ENCODE measurements at regions not wholly inside any gene's neighbourhood (a gene's known extent, or its start where the extent isn't known, plus 50 kb on each side); places are given as distances from the start of the nearest gene placed in this dataset.

DNA sequence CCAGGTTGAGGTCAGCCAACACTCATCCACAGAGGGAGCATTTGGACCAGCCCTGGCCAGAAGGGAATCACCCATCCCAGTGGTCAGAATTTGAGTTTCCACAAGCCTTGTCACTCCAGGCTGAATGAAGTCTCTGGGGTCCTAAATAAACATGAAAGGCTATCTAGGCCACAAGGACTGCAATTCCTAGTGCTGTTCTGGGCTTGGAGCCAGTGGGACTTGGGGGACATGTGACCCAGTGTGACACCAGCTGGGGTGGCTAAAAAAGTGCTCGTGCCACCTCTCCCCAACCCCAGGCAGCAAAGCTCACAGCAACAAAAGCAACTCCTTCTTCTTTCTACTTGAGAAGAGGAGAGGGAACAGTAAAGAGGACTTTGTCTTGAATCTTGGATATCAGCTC is 91.7 kb downstream of the MDH1 start:
- Histone ChIP-seq H3K27me3 (no peaks in the 10 kb centered on the region), H3K4me1 (no peaks in the 10 kb centered on the region), H3K4me3 (ENCODE audit: low read depth, low read length) (no peak overlapping the region), H3K36me3 (no peaks in the 10 kb centered on the region), H3K9me3 (no peaks in the 10 kb centered on the region)
- TF ChIP-seq, protein P1, sequence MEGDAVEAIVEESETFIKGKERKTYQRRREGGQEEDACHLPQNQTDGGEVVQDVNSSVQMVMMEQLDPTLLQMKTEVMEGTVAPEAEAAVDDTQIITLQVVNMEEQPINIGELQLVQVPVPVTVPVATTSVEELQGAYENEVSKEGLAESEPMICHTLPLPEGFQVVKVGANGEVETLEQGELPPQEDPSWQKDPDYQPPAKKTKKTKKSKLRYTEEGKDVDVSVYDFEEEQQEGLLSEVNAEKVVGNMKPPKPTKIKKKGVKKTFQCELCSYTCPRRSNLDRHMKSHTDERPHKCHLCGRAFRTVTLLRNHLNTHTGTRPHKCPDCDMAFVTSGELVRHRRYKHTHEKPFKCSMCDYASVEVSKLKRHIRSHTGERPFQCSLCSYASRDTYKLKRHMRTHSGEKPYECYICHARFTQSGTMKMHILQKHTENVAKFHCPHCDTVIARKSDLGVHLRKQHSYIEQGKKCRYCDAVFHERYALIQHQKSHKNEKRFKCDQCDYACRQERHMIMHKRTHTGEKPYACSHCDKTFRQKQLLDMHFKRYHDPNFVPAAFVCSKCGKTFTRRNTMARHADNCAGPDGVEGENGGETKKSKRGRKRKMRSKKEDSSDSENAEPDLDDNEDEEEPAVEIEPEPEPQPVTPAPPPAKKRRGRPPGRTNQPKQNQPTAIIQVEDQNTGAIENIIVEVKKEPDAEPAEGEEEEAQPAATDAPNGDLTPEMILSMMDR (IDR thresholded peaks at IDR 0.05; ENCODE audit: low read depth, low read length) = no peak
- DNase-seq = no peak

DNA sequence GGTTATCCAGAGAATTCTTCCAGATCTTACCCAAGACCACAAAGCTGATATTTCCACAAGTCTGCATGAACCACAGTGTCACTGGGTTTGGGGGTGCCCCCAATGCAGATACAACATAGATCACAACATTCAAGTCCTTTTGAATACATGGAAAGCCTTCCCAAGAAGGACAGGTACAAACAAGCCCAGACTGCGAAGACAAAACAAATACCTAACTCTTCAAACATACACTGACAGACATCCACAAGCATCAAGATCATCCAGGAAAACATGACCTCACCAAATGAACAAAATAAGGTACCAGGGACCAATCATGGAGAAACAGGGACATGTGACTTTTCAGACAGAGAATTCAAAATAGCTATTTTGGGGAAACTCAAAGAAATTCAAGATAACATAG is 93.1 kb downstream of the MDH1 start:
- Histone ChIP-seq H3K36me3 (no peaks in the 10 kb centered on the region), H3K9me3 (no peaks in the 10 kb centered on the region), H3K27me3 (no peaks in the 10 kb centered on the region), H3K4me1 (no peaks in the 10 kb centered on the region), H3K4me3 (ENCODE audit: low read depth, low read length) (no peak overlapping the region)
- no peak for DNase-seq
- TF ChIP-seq, protein P1 (IDR thresholded peaks at IDR 0.05; ENCODE audit: low read depth, low read length) = no peak

DNA sequence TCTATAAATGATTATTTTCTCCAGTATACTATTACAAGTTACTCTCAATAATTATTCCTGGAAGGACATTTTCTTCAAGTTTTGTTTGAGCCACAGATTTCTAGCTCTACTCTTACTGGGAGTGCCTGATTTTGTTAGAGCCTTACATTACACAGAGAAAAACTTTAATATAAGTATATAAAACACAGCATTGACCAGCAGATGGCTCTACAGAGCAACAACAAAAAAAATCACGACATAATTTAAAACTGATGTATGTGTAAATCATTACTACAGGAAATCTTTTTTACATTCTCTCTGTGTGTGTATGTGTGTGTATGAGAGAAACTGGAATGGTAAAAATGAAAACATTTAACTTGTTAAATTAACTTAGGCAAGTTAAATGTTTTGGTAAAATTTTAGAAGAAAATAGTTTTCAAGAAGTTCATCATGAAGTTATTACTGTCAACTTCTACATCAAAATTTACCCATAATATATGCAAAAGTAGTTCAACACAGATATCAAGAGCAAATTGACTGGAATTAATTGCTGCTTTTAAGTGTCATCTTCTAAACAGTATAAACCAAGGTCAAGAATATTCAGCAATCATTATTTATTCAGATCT is 103.3 kb downstream of the MDH1 start:
- TF ChIP-seq, protein P1 (IDR thresholded peaks at IDR 0.05; ENCODE audit: low read depth, low read length) = peak; percentile 41
- Histone ChIP-seq H3K36me3 (no peaks in the 10 kb centered on the region), H3K4me3 (ENCODE audit: low read depth, low read length) (no peak overlapping the region), H3K9me3 (no peaks in the 10 kb centered on the region), H3K27me3 (no peaks in the 10 kb centered on the region), H3K4me1 (no peaks in the 10 kb centered on the region)
- peak; percentile 5 for DNase-seq

DNA sequence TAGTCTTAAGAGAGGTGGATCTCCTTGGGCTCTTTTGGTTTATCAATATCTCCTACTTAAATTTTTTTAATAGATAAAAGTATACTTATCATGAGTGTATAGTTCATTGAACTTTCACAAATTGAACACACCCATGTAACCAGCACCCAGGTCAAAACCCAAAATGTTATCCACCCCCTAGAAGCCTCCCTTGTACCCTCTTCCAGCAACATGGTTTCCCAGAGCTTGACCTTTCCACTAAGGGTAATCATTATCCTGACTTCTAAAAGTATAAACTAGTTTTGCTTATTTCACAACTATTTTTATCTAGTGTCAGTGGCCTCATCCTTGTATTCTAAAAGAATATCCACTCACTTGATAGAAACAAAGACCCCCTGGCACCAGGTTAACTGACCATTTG is 106.8 kb downstream of the MDH1 start:
- DNase-seq = no peak
- H3K4me3 ChIP-seq (ENCODE audit: low read depth, low read length) = no peak overlapping the region
- H3K4me1 ChIP-seq = no peaks in the 10 kb centered on the region
- no peaks in the 10 kb centered on the region for H3K36me3 ChIP-seq
- H3K27me3 ChIP-seq = no peaks in the 10 kb centered on the region
- no peaks in the 10 kb centered on the region for H3K9me3 ChIP-seq
- TF ChIP-seq, protein P1 (IDR thresholded peaks at IDR 0.05; ENCODE audit: low read depth, low read length) = no peak

DNA sequence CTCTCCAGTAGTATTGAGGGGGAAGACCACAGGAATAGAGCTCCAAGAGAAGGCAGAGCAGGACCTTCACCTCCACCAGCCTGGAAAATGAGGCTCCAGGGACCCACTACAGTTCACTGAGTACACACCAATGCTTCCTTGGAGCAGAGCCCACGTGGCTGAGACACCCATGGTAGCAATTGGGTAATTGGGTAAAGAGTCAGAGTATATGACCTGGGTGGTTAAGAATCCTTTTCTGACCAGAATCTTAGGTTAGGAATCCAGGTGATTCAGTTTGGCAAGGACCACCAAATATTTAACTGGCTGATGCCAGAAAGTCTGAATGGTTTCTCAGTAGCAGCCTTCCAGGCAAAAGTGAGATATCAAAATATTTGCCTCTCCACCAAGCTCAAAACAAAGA is 107.7 kb downstream of the MDH1 start:
- TF ChIP-seq, protein P1 (IDR thresholded peaks at IDR 0.05; ENCODE audit: low read depth, low read length) = no peak
- no peak for DNase-seq
- H3K27me3 ChIP-seq = no peaks in the 10 kb centered on the region
- no peaks in the 10 kb centered on the region for H3K9me3 ChIP-seq
- H3K4me1 ChIP-seq = no peaks in the 10 kb centered on the region
- H3K36me3 ChIP-seq = no peaks in the 10 kb centered on the region
- no peak overlapping the region for H3K4me3 ChIP-seq (ENCODE audit: low read depth, low read length)

DNA sequence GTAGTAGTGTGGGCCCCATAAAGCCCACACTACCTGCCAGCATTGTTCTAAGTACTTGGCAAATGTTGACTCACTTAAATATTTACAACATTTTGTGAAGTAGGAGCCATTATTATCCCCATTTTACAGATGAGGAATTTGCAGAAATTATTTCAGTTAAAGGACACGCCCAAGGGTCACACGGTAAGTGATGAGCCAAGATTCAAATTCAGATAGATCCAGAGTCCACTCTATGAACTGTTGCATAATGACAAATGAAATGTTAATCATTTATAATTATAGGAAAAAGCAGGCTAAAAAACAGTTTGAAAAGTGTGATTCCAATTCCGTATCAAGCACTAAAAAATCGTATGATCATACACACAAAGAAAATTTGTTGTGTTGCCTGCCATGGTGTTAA is 108.4 kb downstream of the MDH1 start:
- H3K4me1 ChIP-seq = no peaks in the 10 kb centered on the region
- TF ChIP-seq, protein P1 (IDR thresholded peaks at IDR 0.05; ENCODE audit: low read depth, low read length) = no peak
- DNase-seq = no peak
- no peaks in the 10 kb centered on the region for H3K27me3 ChIP-seq
- no peaks in the 10 kb centered on the region for H3K9me3 ChIP-seq
- no peak overlapping the region for H3K4me3 ChIP-seq (ENCODE audit: low read depth, low read length)
- no peaks in the 10 kb centered on the region for H3K36me3 ChIP-seq
